GM21576 (cell line): ENCODE measurements at regions not wholly inside any gene's neighbourhood (a gene's known extent, or its start where the extent isn't known, plus 50 kb on each side); places are given as distances from the start of the nearest gene placed in this dataset.

ENCODE experiments used
- ATAC-seq: cut with Tn5 transposase; IDR thresholded peaks from one replicate; pipeline ENCODE4 v1.9.1; 2021; ENCODE audit warnings: mild to moderate bottlenecking, moderate library complexity; ENCODE audit not compliant: unreplicated experiment

- ATAC-seq: no peak
Observed at GRCh38 chr13:58594747-58595600, 963.4 kb downstream of the PCDH17 start.

GRCh38 chr13:58597552-58597951 lies 966.0 kb downstream of the PCDH17 start:
- ATAC-seq: no peak

GRCh38 chr13:58598241-58598640 lies 966.7 kb downstream of the PCDH17 start:
- ATAC-seq: no peak

GRCh38 chr13:58611117-58611516 lies 979.6 kb downstream of the PCDH17 start:
- ATAC-seq: no peak

- no peak for ATAC-seq
Observed at GRCh38 chr13:58617880-58618665, 986.5 kb downstream of the PCDH17 start.

- no peak for ATAC-seq
Observed at GRCh38 chr13:58619396-58620113, 988.0 kb downstream of the PCDH17 start.

- no peak for ATAC-seq
Observed at GRCh38 chr13:58620176-58620575, 988.6 kb downstream of the PCDH17 start.

GRCh38 chr13:58625703-58626389 lies 994.3 kb downstream of the PCDH17 start:
- no peak for ATAC-seq

- no peak for ATAC-seq
Observed at GRCh38 chr13:58630794-58631193, 999.2 kb downstream of the PCDH17 start.

GRCh38 chr13:58633226-58633625 lies 1001.7 kb downstream of the PCDH17 start:
- ATAC-seq: no peak

- ATAC-seq: no peak
Observed at GRCh38 chr13:58655086-58655485, 1023.5 kb downstream of the PCDH17 start.

GRCh38 chr13:58660826-58661225 lies 1029.3 kb downstream of the PCDH17 start:
- no peak for ATAC-seq

- no peak for ATAC-seq
Observed at GRCh38 chr13:58666331-58666730, 1034.8 kb downstream of the PCDH17 start.

- no peak for ATAC-seq
Observed at GRCh38 chr13:58667096-58667495, 1035.6 kb downstream of the PCDH17 start.

GRCh38 chr13:58680115-58680514 lies 1048.6 kb downstream of the PCDH17 start:
- no peak for ATAC-seq

- ATAC-seq: no peak
Observed at GRCh38 chr13:58682616-58683015, 1051.1 kb downstream of the PCDH17 start.

GRCh38 chr13:58687148-58687547 lies 1055.6 kb downstream of the PCDH17 start:
- no peak for ATAC-seq

- ATAC-seq: no peak
Observed at GRCh38 chr13:58698531-58698930, 1067.0 kb downstream of the PCDH17 start.

- no peak for ATAC-seq
Observed at GRCh38 chr13:58704953-58705352, 1073.4 kb downstream of the PCDH17 start.

GRCh38 chr13:58706421-58706820 lies 1074.9 kb downstream of the PCDH17 start:
- no peak for ATAC-seq

GRCh38 chr13:58712191-58712590 lies 1080.6 kb downstream of the PCDH17 start:
- ATAC-seq: no peak
